ENCODE measurements at regions not wholly inside any gene's neighbourhood (a gene's known extent, or its start where the extent isn't known, plus 50 kb on each side); places are given as distances from the start of the nearest gene placed in this dataset.

GRCh38 chrX:22365460-22365859, 92.7 kb downstream of the CBLL2 start:
- FAIRE-seq, result peak; percentile 39
- ATAC-seq, result peak; percentile 25 to 34; a peak in 2 of 6 replicates
- TF ChIP-seq RARB (CRISPR knock-in tag; IDR thresholded peaks at IDR 0.05), result no peak
- TF ChIP-seq RNF2 (IDR thresholded peaks at IDR 0.05; ENCODE audit: borderline replicate concordance, low read depth), result no peak
- TF ChIP-seq EP300 (IDR thresholded peaks at IDR 0.05), result no peak
- TF ChIP-seq BCL3 (IDR thresholded peaks at IDR 0.05), result no peak
- TF ChIP-seq HES2 (IDR thresholded peaks at IDR 0.05), result no peak
- no peak for TF ChIP-seq ZSCAN20 (CRISPR knock-in tag; IDR thresholded peaks at IDR 0.05)
- no peak for TF ChIP-seq ZFP36 (IDR thresholded peaks at IDR 0.05; ENCODE audit: borderline replicate concordance, partially characterized antibody)
- TF ChIP-seq CBX2 (IDR thresholded peaks at IDR 0.05; ENCODE audit: borderline replicate concordance, low read depth), result no peak
- no peak for TF ChIP-seq HOXA7 (CRISPR knock-in tag; IDR thresholded peaks at IDR 0.05)
- TF ChIP-seq HDAC2 (IDR thresholded peaks at IDR 0.05), result no peak
- TF ChIP-seq POLR2AphosphoS2 (conservative IDR thresholded peaks at IDR 0.05; ENCODE audit: low read length), result no peak
- no peak for TF ChIP-seq NPAS2 (CRISPR knock-in tag; IDR thresholded peaks at IDR 0.05; ENCODE audit: borderline replicate concordance)

GRCh38 chrX:22366166-22366702, 93.5 kb downstream of the CBLL2 start:
- no peak overlapping the region for H3K4me2 ChIP-seq
- POLR2A ChIA-PET, result no interaction called here
- no peak for DNase-seq (ENCODE audit: low read depth in 1 of 2, low spot score in 1 of 2)
- H3K9me3 ChIP-seq, result no peaks in the 10 kb centered on the region
- H3K27ac ChIP-seq, result no peak overlapping the region
- no peak for FAIRE-seq
- no peaks in the 10 kb centered on the region for H3K4me1 ChIP-seq
- CTCF ChIA-PET, result interaction anchor here (0.6 kb wide), 1 partner anchor 183 kb away, joined by 3 read pairs; no protein-coding TSS in a partner anchor
- no peak for ATAC-seq
- TF ChIP-seq RAD21 (conservative IDR thresholded peaks at IDR 0.05 in 1 of 2, IDR thresholded peaks at IDR 0.05 in 1 of 2) (no peak), MYC (IDR thresholded peaks at IDR 0.05; ENCODE audit: borderline replicate concordance, low read length) (no peak)
- 60% methylated on average over 1 of the region's 1 CpG for WGBS (ENCODE audit: missing lambda C conversion rate)
- H3K4me3 ChIP-seq, result no peak overlapping the region

More at GRCh38 chrX:22365460-22365859, 92.7 kb downstream of the CBLL2 start:
- H3K4me2 ChIP-seq, result no peak overlapping the region
- H3K27ac ChIP-seq, result no peak overlapping the region
- H3K9me3 ChIP-seq, result no peaks in the 10 kb centered on the region
- 26% methylated on average over 3 of the region's 3 CpGs for WGBS (ENCODE audit: missing lambda C conversion rate)
- peak in 1 of 2 experiments; percentile 29 for DNase-seq (ENCODE audit: low read depth in 1 of 2, low spot score in 1 of 2)
- POLR2A ChIA-PET, result no interaction called here
- H3K4me1 ChIP-seq, result no peaks in the 10 kb centered on the region
- CTCF ChIA-PET, result no interaction called here
- no peak overlapping the region for H3K4me3 ChIP-seq

- ATAC-seq, result no peak
- ChIA-PET POLR2A (no interaction called here), CTCF (no interaction called here)
- Histone ChIP-seq H3K4me3 (no peak overlapping the region), H3K4me1 (no peaks in the 10 kb centered on the region), H3K9me3 (no peaks in the 10 kb centered on the region), H3K27ac (no peak overlapping the region), H3K4me2 (no peak overlapping the region)
- no peak for FAIRE-seq
- WGBS (ENCODE audit: missing lambda C conversion rate), result 44% methylated on average over 4 of the region's 4 CpGs
- TF ChIP-seq HOXB5 (CRISPR knock-in tag; IDR thresholded peaks at IDR 0.05) (no peak), PBX3 (IDR thresholded peaks at IDR 0.05) (no peak), ESRRA (IDR thresholded peaks at IDR 0.05; ENCODE audit: borderline replicate concordance, low read length) (no peak)
- no peak for DNase-seq (ENCODE audit: low read depth in 1 of 2, low spot score in 1 of 2)
Measured at GRCh38 chrX:22366906-22367305, 94.2 kb downstream of the CBLL2 start.

GRCh38 chrX:22373094-22373493, 100.4 kb downstream of the CBLL2 start:
- POLR2A ChIA-PET, result no interaction called here
- ATAC-seq (no peak), FAIRE-seq (peak; percentile 82), DNase-seq (ENCODE audit: low read depth in 1 of 2, low spot score in 1 of 2) (no peak)
- Histone ChIP-seq H3K27ac (no peak overlapping the region), H3K4me3 (no peak overlapping the region), H3K9me3 (no peaks in the 10 kb centered on the region), H3K4me2 (no peak overlapping the region), H3K4me1 (no peaks in the 10 kb centered on the region)
- CTCF ChIA-PET, result no interaction called here
- 46% methylated on average over 3 of the region's 3 CpGs for WGBS (ENCODE audit: missing lambda C conversion rate)
- TF ChIP-seq HOXA7 (CRISPR knock-in tag; IDR thresholded peaks at IDR 0.05) (no peak), MAFK (IDR thresholded peaks at IDR 0.05; ENCODE audit: partially characterized antibody) (peak; percentile 44)
